IMR-90 (cell line): ENCODE measurements at regions not wholly inside any gene's neighbourhood (a gene's known extent, or its start where the extent isn't known, plus 50 kb on each side); places are given as distances from the start of the nearest gene placed in this dataset.
A peak's percentile ranks its signal among the peaks of the same experiment; 100 is the strongest.

Source experiments
- ATAC-seq: fragments of 200-7000 bp; cut with Tn5 transposase; 2 replicates; pipeline ENCODE4 v1.9.1; 2020; ENCODE audit warnings: low read depth, mild to moderate bottlenecking, moderate library complexity
- BruUV-seq: library from RNA; stranded (reverse); fragments of 400-500 nt; replicated peaks from 2 replicates; lab custom pipeline; 2021; lab: Mats Ljungman, UMichigan
- CTCF ChIA-PET: fragments of 300-600 bp; formaldehyde crosslinking; extraction: SDS; loops from one replicate; lab custom pipeline; 2021; ENCODE audit warnings: antibody characterized with exemption; lab: Yijun Ruan, JAX
- POLR2A ChIA-PET: fragments of 300-600 bp; sonication (Branson Sonifier 250); formaldehyde crosslinking; loops from one replicate; lab custom pipeline; 2022; ENCODE audit warnings: antibody characterized with exemption; ENCODE audit not compliant: unreplicated experiment; lab: Charles Lee
- DNase-seq: peaks from one replicate; pipeline ENCODE4 v3.0.0; 2013
- H2AFZ ChIP-seq: replicated peaks from 2 replicates; pipeline ENCODE3; 2013; ENCODE audit warnings: low read length, mild to moderate bottlenecking; ENCODE audit not compliant: poor library complexity
- H2AK5ac ChIP-seq: 2 replicates; pipeline ENCODE4 v1.6.1; 2013; ENCODE audit warnings: low read depth, low read length, inconsistent platforms
- H2AK9ac ChIP-seq: replicated peaks from 2 replicates; pipeline ENCODE3; 2013; ENCODE audit warnings: mild to moderate bottlenecking, low read depth, low read length, moderate library complexity; ENCODE audit not compliant: poor library complexity
- H2BK120ac ChIP-seq: 2 replicates; pipeline ENCODE4 v1.6.1; 2013; ENCODE audit warnings: low read depth, low read length, inconsistent platforms
- H2BK15ac ChIP-seq: 3 replicates; pipeline ENCODE4 v1.6.1; 2013; ENCODE audit warnings: low read depth, low read length, inconsistent platforms
- H2BK20ac ChIP-seq: 2 replicates; pipeline ENCODE4 v1.6.1; 2013; ENCODE audit warnings: low read depth, mild to moderate bottlenecking, inconsistent platforms, low read length, moderate library complexity
- H2BK5ac ChIP-seq: 2 replicates; pipeline ENCODE4 v1.6.1; 2013; ENCODE audit warnings: mild to moderate bottlenecking, low read depth, low read length, inconsistent platforms; ENCODE audit not compliant: poor library complexity, severe bottlenecking
- H3K14ac ChIP-seq: replicated peaks from 2 replicates; pipeline ENCODE4 v1.6.1; 2013; ENCODE audit warnings: low read depth, low read length, inconsistent platforms
- H3K18ac ChIP-seq: 2 replicates; pipeline ENCODE4 v1.6.1; 2013; ENCODE audit warnings: low read depth, low read length, control low read depth
- H3K23ac ChIP-seq: 2 replicates; pipeline ENCODE4 v1.6.1; 2013; ENCODE audit warnings: low read depth, low read length, inconsistent platforms
- H3K27ac ChIP-seq: 2 replicates; pipeline ENCODE4 v1.5.1; 2013; ENCODE audit warnings: mild to moderate bottlenecking, control low read depth, low read length; ENCODE audit not compliant: insufficient read depth
- H3K27me3 ChIP-seq: 2 replicates; pipeline ENCODE4 v1.6.1; 2013; ENCODE audit warnings: low read length; ENCODE audit not compliant: control insufficient read depth, insufficient read depth
- H3K36me3 ChIP-seq: 2 replicates; pipeline ENCODE4 v1.6.1; 2013; ENCODE audit warnings: low read length, mixed read lengths; ENCODE audit not compliant: control insufficient read depth, insufficient read depth
- H3K4ac ChIP-seq: 2 replicates; pipeline ENCODE4 v1.6.1; 2013; ENCODE audit warnings: low read depth, low read length, inconsistent platforms
- H3K4me1 ChIP-seq: 2 replicates; pipeline ENCODE4 v1.6.1; 2013; ENCODE audit warnings: low read length, mixed read lengths; ENCODE audit not compliant: control insufficient read depth, insufficient read depth
- H3K4me2 ChIP-seq: 2 replicates; pipeline ENCODE4 v1.6.1; 2013; ENCODE audit warnings: low read depth, mild to moderate bottlenecking, control low read depth, low read length, moderate library complexity
- H3K4me3 ChIP-seq: 2 replicates; pipeline ENCODE4 v1.5.1; 2013; ENCODE audit warnings: low read depth, mild to moderate bottlenecking, control low read depth, low read length, moderate library complexity; ENCODE audit not compliant: insufficient read depth
- H3K56ac ChIP-seq: 2 replicates; pipeline ENCODE4 v1.6.1; 2013; ENCODE audit warnings: low read length, inconsistent platforms; ENCODE audit not compliant: insufficient read depth; ENCODE audit errors: extremely low read depth
- H3K79me1 ChIP-seq, 2 experiments: 2 replicates each; pipeline ENCODE4 v1.6.1; 2013; ENCODE audit warnings: low read length in 2 of 2, inconsistent platforms in 1 of 2, low read depth in 1 of 2
- H3K9ac ChIP-seq: 2 replicates; pipeline ENCODE4 v1.6.1; 2013; ENCODE audit warnings: low read depth, low read length, control low read depth
- H3K9me1 ChIP-seq: 2 replicates; pipeline ENCODE4 v1.6.1; 2013; ENCODE audit warnings: low read length, inconsistent platforms; ENCODE audit not compliant: insufficient read depth
- H3K9me3 ChIP-seq: 2 replicates; pipeline ENCODE4 v1.6.1; 2013; ENCODE audit warnings: low read length; ENCODE audit not compliant: control insufficient read depth, insufficient read depth
- H4K20me1 ChIP-seq: 2 replicates; pipeline ENCODE4 v1.6.1; 2013; ENCODE audit warnings: low read length, inconsistent platforms; ENCODE audit not compliant: insufficient read depth
- H4K5ac ChIP-seq: 2 replicates; pipeline ENCODE4 v1.6.1; 2013; ENCODE audit warnings: mild to moderate bottlenecking, low read depth, low read length, control low read depth
- H4K8ac ChIP-seq, 2 experiments: 2 replicates each; pipeline ENCODE4 v1.6.1; 2013; ENCODE audit warnings: low read depth in 2 of 2, low read length in 2 of 2, control low read depth in 1 of 2, inconsistent platforms in 1 of 2
- H4K91ac ChIP-seq: 2 replicates; pipeline ENCODE4 v1.6.1; 2013; ENCODE audit warnings: low read depth, low read length, inconsistent platforms; ENCODE audit not compliant: insufficient read depth
- BHLHE40 ChIP-seq: fragments of 150-350 bp; IDR thresholded peaks from 2 replicates; pipeline ENCODE4 v1.6.1; 2016; ENCODE audit warnings: mild to moderate bottlenecking, low read depth, low read length
- POLR2A ChIP-seq: IDR thresholded peaks from 2 replicates; pipeline ENCODE4 v1.6.1; 2012; ENCODE audit warnings: mild to moderate bottlenecking, low read depth, low read length
- RAD21 ChIP-seq: IDR thresholded peaks from 2 replicates; pipeline ENCODE4 v1.6.1; 2012; ENCODE audit warnings: low read length, improper control_type of control experiment
- RCOR1 ChIP-seq: IDR thresholded peaks from 2 replicates; pipeline ENCODE4 v1.6.1; 2012; ENCODE audit warnings: mild to moderate bottlenecking, low read length, improper control_type of control experiment; ENCODE audit not compliant: insufficient replicate concordance
- RFX5 ChIP-seq: IDR thresholded peaks from 2 replicates; pipeline ENCODE4 v1.8.0; 2012; ENCODE audit warnings: low read depth, mild to moderate bottlenecking, low read length, moderate library complexity
- WGBS, 2 experiments: methylation state at CpG; one replicate each; pipeline versions ENCODE4 v1.1.5 to v1.1.7; 2013; ENCODE audit warnings: missing lambda C conversion rate in 2 of 2; ENCODE audit not compliant: insufficient read length in 1 of 2; ENCODE audit errors: extremely low coverage in 2 of 2; 5-methylcytosine and 5-hydroxymethylcytosine counted together
- dilution Hi-C: fragments of 300-500 bp; cut with HindIII; formaldehyde crosslinking; loops from one replicate; pipeline ENCODE4 v1.14.3; 2018; ENCODE audit warnings: low sequenced_read_pairs; ENCODE audit not compliant: unreplicated experiment
- in situ Hi-C: fragments of 300-500 bp; cut with MboI; formaldehyde crosslinking; loops from 3 replicates; pipeline ENCODE4 v1.14.3; 2019; ENCODE audit warnings: low sequenced_read_pairs, inconsistent platforms, mixed read lengths
- intact Hi-C: fragments of 100-400 bp; cut with micrococcal nuclease; formaldehyde crosslinking; loops from 2 replicates; pipeline ENCODE4 v1.10.0; 2022
- TF ChIP-seq, protein P1 (sequence below): fragments of 150-350 bp; IDR thresholded peaks from 2 replicates; pipeline ENCODE4 v1.6.1; 2017; ENCODE audit warnings: mild to moderate bottlenecking, antibody characterized with exemption, low read length, low read depth

DNA sequence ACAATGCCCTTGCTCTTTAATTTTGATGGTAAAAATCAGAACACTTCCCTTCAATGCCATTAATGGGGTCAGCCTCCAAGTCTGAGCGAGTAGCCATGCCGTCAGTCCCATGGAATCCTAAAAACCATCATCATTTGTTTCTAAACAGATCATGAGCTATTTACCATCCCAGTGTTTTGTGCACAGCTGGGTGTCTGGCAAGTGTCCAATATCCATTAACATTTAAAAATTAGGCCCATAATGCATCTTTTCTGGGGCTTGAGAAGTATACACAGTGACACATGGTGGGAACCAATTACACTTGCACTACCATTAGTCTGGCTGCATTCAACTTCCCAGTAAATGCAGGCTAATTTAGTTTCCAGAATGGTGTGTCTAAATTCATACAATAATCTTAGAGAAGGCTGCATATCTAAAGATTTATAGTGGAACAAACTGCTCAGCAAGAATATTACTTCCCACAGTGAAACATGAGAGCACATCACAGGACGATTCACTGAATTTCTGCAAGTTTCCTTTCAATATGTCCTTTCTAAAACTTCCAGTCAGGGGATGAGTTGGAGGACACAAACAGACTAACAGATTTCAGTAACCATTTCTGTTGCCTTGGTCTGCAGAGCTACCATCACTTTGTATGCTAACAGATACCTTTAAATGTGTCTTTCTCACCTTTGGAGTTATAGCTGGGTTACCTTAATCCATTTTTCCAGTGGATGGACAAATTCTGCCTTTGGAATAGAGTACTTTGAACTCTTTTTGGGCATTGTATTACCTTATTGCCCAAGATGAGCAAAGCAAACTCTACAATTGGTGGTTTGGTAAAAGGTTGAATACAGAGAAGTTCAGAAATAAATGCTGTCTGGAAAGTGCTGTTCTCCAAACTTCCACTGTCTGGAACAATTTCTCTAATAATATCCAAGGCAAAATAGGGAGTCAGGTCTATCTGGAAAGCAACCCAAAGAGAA is 258.0 kb downstream of the PTBP2 start:
- Histone ChIP-seq H4K91ac (no peak overlapping the region), H3K9ac (no peak overlapping the region), H4K5ac (no peak overlapping the region), H3K4me1 (no peaks in the 10 kb centered on the region; the same call in 1 of the 2 replicates), H3K27me3 (no peaks in the 10 kb centered on the region; the same call in 1 of the 2 replicates), H4K20me1 (no peaks in the 10 kb centered on the region), H3K23ac (no peak overlapping the region), H2BK120ac (no peak overlapping the region), H4K8ac (no peak overlapping the region), H2BK15ac (no peak overlapping the region), H3K14ac (no peak overlapping the region), H2AFZ (no peak overlapping the region), H3K27ac (no peak overlapping the region), H3K4me2 (no peak overlapping the region), H3K36me3 (no peaks in the 10 kb centered on the region), H2BK20ac (no peak overlapping the region), H3K79me1 (no peaks in the 10 kb centered on the region), H2BK5ac (no peak overlapping the region), H3K9me1 (no peaks in the 10 kb centered on the region), H3K4me3 (no peak overlapping the region), H2AK9ac (no peak overlapping the region), H3K18ac (no peak overlapping the region), H3K4ac (no peak overlapping the region), H3K9me3 (no peaks in the 10 kb centered on the region), H3K56ac (no peak overlapping the region), H2AK5ac (no peak overlapping the region)
- in situ Hi-C loops (no loop called here), dilution Hi-C loops (no loop called here), intact Hi-C loops (no loop called here)
- POLR2A ChIA-PET, result no interaction called here
- DNase-seq, result peak; percentile 32
- CTCF ChIA-PET, result no interaction called here
- TF ChIP-seq POLR2A (no peak), RAD21 (no peak), RCOR1 (no peak), RFX5 (no peak), BHLHE40 (no peak)
- TF ChIP-seq, protein P1, sequence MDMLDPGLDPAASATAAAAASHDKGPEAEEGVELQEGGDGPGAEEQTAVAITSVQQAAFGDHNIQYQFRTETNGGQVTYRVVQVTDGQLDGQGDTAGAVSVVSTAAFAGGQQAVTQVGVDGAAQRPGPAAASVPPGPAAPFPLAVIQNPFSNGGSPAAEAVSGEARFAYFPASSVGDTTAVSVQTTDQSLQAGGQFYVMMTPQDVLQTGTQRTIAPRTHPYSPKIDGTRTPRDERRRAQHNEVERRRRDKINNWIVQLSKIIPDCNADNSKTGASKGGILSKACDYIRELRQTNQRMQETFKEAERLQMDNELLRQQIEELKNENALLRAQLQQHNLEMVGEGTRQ, result no peak
- BruUV-seq, result no TSS peak
- no CpG with 5 or more reads among the region's 3 CpGs for WGBS, 2 experiments
- ATAC-seq, result no peak
